A673 (cell line): ENCODE measurements at regions not wholly inside any gene's neighbourhood (a gene's known extent, or its start where the extent isn't known, plus 50 kb on each side); places are given as distances from the start of the nearest gene placed in this dataset.

Source experiments
- CTCF ChIP-seq: fragments of 300-800, 200-600 bp; sonication (generic); conservative IDR thresholded peaks from 2 replicates; pipeline ENCODE4 v1.5.1; 2017; ENCODE audit warnings: low read depth, mild to moderate bottlenecking, antibody characterized with exemption, low read length, moderate library complexity, mixed read lengths
- EZH2 ChIP-seq: fragments of 200-600 bp; sonication (generic); IDR thresholded peaks from 2 replicates; pipeline ENCODE4 v1.6.1; 2017; ENCODE audit warnings: borderline replicate concordance, low read depth, mild to moderate bottlenecking, mixed read lengths, antibody characterized with exemption, low read length; ENCODE audit not compliant: poor library complexity, severe bottlenecking

GRCh38 chr7:47100148-47100816, 481.6 kb downstream of the TNS3 start:
- TF ChIP-seq CTCF (no peak), EZH2 (no peak)
